H7 (cell line): ENCODE measurements at regions not wholly inside any gene's neighbourhood (a gene's known extent, or its start where the extent isn't known, plus 50 kb on each side); places are given as distances from the start of the nearest gene placed in this dataset.

Source experiments
- DNase-seq: peaks from one replicate; pipeline ENCODE4 v3.0.0; 2012
- H3K27me3 ChIP-seq: 2 replicates; pipeline ENCODE4 v1.6.0; 2011; ENCODE audit warnings: mild to moderate bottlenecking, low read length; ENCODE audit not compliant: control insufficient read depth, insufficient read depth
- H3K36me3 ChIP-seq: replicated peaks from 2 replicates; pipeline ENCODE4 v1.5.1; 2011; ENCODE audit warnings: low read length; ENCODE audit not compliant: control insufficient read depth, insufficient read depth
- H3K4me3 ChIP-seq: 2 replicates; pipeline ENCODE4 v1.5.1; 2011; ENCODE audit warnings: low read depth, mild to moderate bottlenecking, control low read depth, low read length, moderate library complexity; ENCODE audit not compliant: insufficient read depth

- no peaks in the 10 kb centered on the region for H3K36me3 ChIP-seq
- no peaks in the 10 kb centered on the region for H3K27me3 ChIP-seq
- no peak for DNase-seq
- no peak overlapping the region for H3K4me3 ChIP-seq
These were observed 637.7 kb upstream of the TMEM132C start for GRCh38 chr12:127629066-127629820.

GRCh38 chr12:127632461-127632860, 634.5 kb upstream of the TMEM132C start:
- Histone ChIP-seq H3K36me3 (no peaks in the 10 kb centered on the region), H3K27me3 (no peaks in the 10 kb centered on the region), H3K4me3 (no peak overlapping the region)
- no peak for DNase-seq

GRCh38 chr12:127635838-127636237, 631.1 kb upstream of the TMEM132C start:
- Histone ChIP-seq H3K27me3 (no peaks in the 10 kb centered on the region), H3K36me3 (no peaks in the 10 kb centered on the region), H3K4me3 (no peak overlapping the region)
- DNase-seq: no peak

DNA sequence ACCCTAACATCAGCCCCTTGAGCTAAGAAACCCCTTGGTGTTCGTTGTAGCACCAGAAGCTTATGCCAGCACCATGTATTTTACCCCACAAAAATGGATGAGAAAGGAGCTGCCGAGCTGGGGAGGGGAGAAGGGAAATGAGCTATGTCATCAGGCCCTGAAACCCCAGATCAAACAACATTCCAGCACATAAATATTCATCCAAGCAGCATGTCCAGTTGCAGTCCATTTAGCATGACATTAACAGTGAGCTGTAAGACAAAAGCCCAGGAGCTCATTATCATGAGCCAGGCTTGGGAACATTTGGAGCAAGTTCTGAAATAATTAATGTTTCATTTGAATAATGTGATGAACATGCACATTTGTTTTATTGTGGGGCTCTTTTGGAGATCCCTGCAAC, 630.1 kb upstream of the TMEM132C start:
- Histone ChIP-seq H3K27me3 (no peaks in the 10 kb centered on the region), H3K4me3 (no peak overlapping the region), H3K36me3 (no peaks in the 10 kb centered on the region)
- no peak for DNase-seq

GRCh38 chr12:127640181-127640886, 626.6 kb upstream of the TMEM132C start:
- no peaks in the 10 kb centered on the region for H3K27me3 ChIP-seq
- DNase-seq: no peak
- H3K4me3 ChIP-seq: no peak overlapping the region
- no peaks in the 10 kb centered on the region for H3K36me3 ChIP-seq

- DNase-seq: no peak
- no peaks in the 10 kb centered on the region for H3K36me3 ChIP-seq
- no peak overlapping the region for H3K4me3 ChIP-seq
- no peaks in the 10 kb centered on the region for H3K27me3 ChIP-seq
These were observed 624.8 kb upstream of the TMEM132C start for GRCh38 chr12:127642208-127642607.

DNA sequence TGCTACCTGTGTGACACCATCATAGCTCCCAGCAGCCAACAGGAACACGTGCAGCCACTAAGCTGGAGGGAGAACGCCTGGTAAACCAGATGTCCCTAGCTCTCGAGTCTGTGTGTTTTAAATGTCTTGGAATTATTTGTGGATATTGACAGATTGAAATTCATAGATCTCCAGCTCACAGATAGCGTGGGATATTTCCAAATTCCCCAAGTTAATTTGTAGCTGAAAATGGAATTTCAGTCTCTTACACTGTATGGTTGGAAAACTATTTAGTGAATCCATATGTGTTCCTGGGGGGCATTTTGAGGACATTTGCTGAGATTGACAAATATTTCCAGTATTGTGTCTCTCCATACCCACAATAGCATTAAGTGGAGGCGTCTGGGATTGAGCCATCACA, 618.6 kb upstream of the TMEM132C start:
- no peaks in the 10 kb centered on the region for H3K27me3 ChIP-seq
- no peak overlapping the region for H3K4me3 ChIP-seq
- no peak for DNase-seq
- H3K36me3 ChIP-seq: no peaks in the 10 kb centered on the region

GRCh38 chr12:127649961-127650360, 617.0 kb upstream of the TMEM132C start:
- H3K27me3 ChIP-seq: no peaks in the 10 kb centered on the region
- DNase-seq: no peak
- H3K4me3 ChIP-seq: no peak overlapping the region
- no peaks in the 10 kb centered on the region for H3K36me3 ChIP-seq

- H3K4me3 ChIP-seq: no peak overlapping the region
- DNase-seq: no peak
- no peaks in the 10 kb centered on the region for H3K36me3 ChIP-seq
- no peaks in the 10 kb centered on the region for H3K27me3 ChIP-seq
These were observed 616.3 kb upstream of the TMEM132C start for GRCh38 chr12:127650626-127651025.

GRCh38 chr12:127652281-127652680, 614.7 kb upstream of the TMEM132C start:
- H3K27me3 ChIP-seq: no peaks in the 10 kb centered on the region
- no peak for DNase-seq
- H3K4me3 ChIP-seq: no peak overlapping the region
- no peaks in the 10 kb centered on the region for H3K36me3 ChIP-seq

- H3K36me3 ChIP-seq: no peaks in the 10 kb centered on the region
- no peak overlapping the region for H3K4me3 ChIP-seq
- DNase-seq: no peak
- H3K27me3 ChIP-seq: no peaks in the 10 kb centered on the region
These were observed 612.5 kb upstream of the TMEM132C start for GRCh38 chr12:127654383-127654985.

- DNase-seq: no peak
- Histone ChIP-seq H3K4me3 (no peak overlapping the region), H3K36me3 (no peaks in the 10 kb centered on the region), H3K27me3 (no peaks in the 10 kb centered on the region)
These were observed 611.3 kb upstream of the TMEM132C start for GRCh38 chr12:127655691-127656090.

DNA sequence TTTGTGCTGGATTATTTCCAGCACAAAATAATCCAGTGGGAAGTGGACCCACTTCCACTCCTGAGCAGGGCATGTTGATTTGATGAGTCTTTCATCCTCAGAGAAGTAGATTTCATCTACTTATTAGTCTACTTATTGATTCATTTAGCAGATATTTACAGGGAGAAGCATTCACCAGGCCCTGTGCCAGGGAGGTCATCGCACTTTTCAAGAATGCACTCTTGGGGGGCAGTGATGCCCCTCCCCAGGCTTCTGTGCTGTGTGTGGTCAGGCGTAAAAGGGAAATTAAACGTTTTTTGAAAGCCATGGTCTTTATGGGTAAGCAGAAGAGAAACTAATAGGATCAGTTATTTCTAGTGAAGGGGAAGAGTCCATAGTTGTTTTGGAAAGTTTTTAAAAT, 610.7 kb upstream of the TMEM132C start:
- Histone ChIP-seq H3K36me3 (no peaks in the 10 kb centered on the region), H3K4me3 (no peak overlapping the region), H3K27me3 (no peaks in the 10 kb centered on the region)
- no peak for DNase-seq

DNA sequence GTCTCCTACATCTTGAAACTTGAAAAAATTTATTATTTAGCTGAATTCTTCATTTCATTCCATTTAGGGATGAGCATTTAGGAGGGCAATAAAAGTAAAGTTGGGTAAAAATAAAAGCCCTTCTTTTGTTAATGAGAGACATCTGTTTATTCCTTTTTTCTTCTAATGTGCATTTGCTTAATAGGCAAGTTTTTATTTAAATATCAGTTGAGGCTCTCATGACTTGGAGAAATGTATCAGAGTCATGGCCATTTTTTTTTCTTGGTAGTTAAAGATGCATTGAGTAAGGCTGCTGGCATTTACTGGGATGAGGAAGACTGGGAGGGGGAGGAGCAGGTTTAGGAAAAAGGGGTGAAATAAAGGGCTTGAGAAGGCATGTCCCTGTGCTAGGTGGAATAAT, 609.9 kb upstream of the TMEM132C start:
- no peak for DNase-seq
- Histone ChIP-seq H3K4me3 (no peak overlapping the region), H3K27me3 (no peaks in the 10 kb centered on the region), H3K36me3 (no peaks in the 10 kb centered on the region)

DNA sequence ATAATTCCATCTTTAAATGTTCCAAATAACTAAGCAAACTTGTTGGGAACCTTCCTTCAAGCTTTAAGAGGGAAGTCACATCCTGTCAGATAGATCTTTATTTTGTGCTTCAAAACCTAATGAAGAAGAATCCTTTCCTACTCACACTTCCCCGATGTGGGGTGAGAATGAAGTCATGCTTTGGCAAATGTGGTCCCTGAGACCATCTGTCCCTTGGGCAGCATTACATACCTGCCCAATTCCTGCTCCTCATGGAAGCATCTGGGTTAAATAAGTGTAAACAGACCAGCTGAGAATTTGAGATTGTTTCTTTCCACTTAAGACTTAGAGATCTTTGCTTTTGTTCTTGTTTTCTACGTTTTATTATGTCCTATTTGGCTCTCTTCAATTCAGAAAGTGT, 606.0 kb upstream of the TMEM132C start:
- Histone ChIP-seq H3K36me3 (no peaks in the 10 kb centered on the region), H3K4me3 (no peak overlapping the region), H3K27me3 (no peaks in the 10 kb centered on the region)
- DNase-seq: no peak
